Activated CD4-positive, alpha-beta T cell treated with anti-CD3 and anti-CD28 coated beads, Interleukin-2, amount 10 ng/mL, durations not matched to agents 24 days and 14 days (primary cell): ENCODE measurements at regions not wholly inside any gene's neighbourhood (a gene's known extent, or its start where the extent isn't known, plus 50 kb on each side); places are given as distances from the start of the nearest gene placed in this dataset.
"Not testable (repeated sequence)": the region's sequence is repeated elsewhere in the genome, so short reads cannot be mapped to it uniquely, and the experiment has no call there.

ENCODE experiments used
- DNase-seq: peaks from one replicate; pipeline ENCODE4 v3.0.0; 2022
- H3K27ac Mint-ChIP-seq: one replicate; pipeline ENCODE4 v1.8.0; 2022; ENCODE audit warnings: mild to moderate bottlenecking, mixed read lengths
- H3K27me3 Mint-ChIP-seq: one replicate; pipeline ENCODE4 v1.8.0; 2022; ENCODE audit warnings: mixed read lengths
- H3K36me3 Mint-ChIP-seq: one replicate; pipeline ENCODE4 v1.8.0; 2022; ENCODE audit warnings: low read depth, mild to moderate bottlenecking, mixed read lengths
- H3K4me1 Mint-ChIP-seq: one replicate; pipeline ENCODE4 v1.8.0; 2021; ENCODE audit warnings: mixed read lengths
- H3K4me3 Mint-ChIP-seq: one replicate; pipeline ENCODE4 v1.8.0; 2022; ENCODE audit warnings: mild to moderate bottlenecking, moderate library complexity, mixed read lengths
- H3K9me3 Mint-ChIP-seq: one replicate; pipeline ENCODE4 v1.8.0; 2021; ENCODE audit warnings: mixed read lengths
- intact Hi-C: fragments of 100-400 bp; cut with micrococcal nuclease; formaldehyde crosslinking; loops from one replicate; pipeline ENCODE4 v1.15.1; 2023

GRCh38 chr18:29821544-29821943, 1221.0 kb downstream of the DSC3 start:
- no peaks in the 10 kb centered on the region for H3K27me3 Mint-ChIP-seq
- no peak overlapping the region for H3K4me3 Mint-ChIP-seq
- no peaks in the 10 kb centered on the region for H3K4me1 Mint-ChIP-seq
- no peak for DNase-seq
- intact Hi-C loops, result no loop called here
- H3K36me3 Mint-ChIP-seq, result no peaks in the 10 kb centered on the region
- H3K27ac Mint-ChIP-seq, result no peak overlapping the region
- no peaks in the 10 kb centered on the region for H3K9me3 Mint-ChIP-seq

GRCh38 chr18:29811519-29811918, 1231.0 kb downstream of the DSC3 start:
- no peak for DNase-seq
- Mint-ChIP-seq H3K4me3 (no peak overlapping the region), H3K36me3 (no peaks in the 10 kb centered on the region), H3K9me3 (peaks cover 9% of the 10 kb centered on the region), H3K27me3 (no peaks in the 10 kb centered on the region), H3K4me1 (no peaks in the 10 kb centered on the region), H3K27ac (no peak overlapping the region)
- intact Hi-C loops, result no loop called here

- Mint-ChIP-seq H3K9me3 (peaks cover 6% of the 10 kb centered on the region), H3K4me3 (no peak overlapping the region), H3K4me1 (no peaks in the 10 kb centered on the region), H3K27ac (no peak overlapping the region), H3K36me3 (no peaks in the 10 kb centered on the region), H3K27me3 (no peaks in the 10 kb centered on the region)
- intact Hi-C loops, result no loop called here
- no peak for DNase-seq
Measured at GRCh38 chr18:29780816-29781215, 1261.7 kb downstream of the DSC3 start.

- Mint-ChIP-seq H3K27me3 (no peaks in the 10 kb centered on the region), H3K4me1 (no peaks in the 10 kb centered on the region), H3K9me3 (peaks cover 6% of the 10 kb centered on the region), H3K4me3 (no peak overlapping the region), H3K36me3 (no peaks in the 10 kb centered on the region), H3K27ac (no peak overlapping the region)
- intact Hi-C loops, result no loop called here
- no peak for DNase-seq
Measured at GRCh38 chr18:29779096-29779495, 1263.4 kb downstream of the DSC3 start.

GRCh38 chr18:29753379-29753778, 1289.2 kb downstream of the DSC3 start:
- H3K9me3 Mint-ChIP-seq, result peaks cover 17% of the 10 kb centered on the region
- no peak overlapping the region for H3K27ac Mint-ChIP-seq
- H3K36me3 Mint-ChIP-seq, result no peaks in the 10 kb centered on the region
- H3K27me3 Mint-ChIP-seq, result no peaks in the 10 kb centered on the region
- intact Hi-C loops, result no loop called here
- DNase-seq, result no peak
- no peak overlapping the region for H3K4me3 Mint-ChIP-seq
- no peaks in the 10 kb centered on the region for H3K4me1 Mint-ChIP-seq

GRCh38 chr18:29749704-29750103, 1292.8 kb downstream of the DSC3 start:
- no peak overlapping the region for H3K27ac Mint-ChIP-seq
- no peaks in the 10 kb centered on the region for H3K36me3 Mint-ChIP-seq
- intact Hi-C loops, result no loop called here
- no peak overlapping the region for H3K4me3 Mint-ChIP-seq
- peaks cover 17% of the 10 kb centered on the region for H3K9me3 Mint-ChIP-seq
- no peak for DNase-seq
- H3K27me3 Mint-ChIP-seq, result no peaks in the 10 kb centered on the region
- H3K4me1 Mint-ChIP-seq, result no peaks in the 10 kb centered on the region

- intact Hi-C loops, result no loop called here
- peaks cover 3% of the 10 kb centered on the region for H3K9me3 Mint-ChIP-seq
Measured at GRCh38 chr18:29741461-29741860, 1301.1 kb downstream of the DSC3 start.

GRCh38 chr18:29737620-29738019, 1304.9 kb downstream of the DSC3 start:
- DNase-seq, result no peak
- peaks cover 16% of the 10 kb centered on the region for H3K9me3 Mint-ChIP-seq

More at GRCh38 chr18:29741461-29741860, 1301.1 kb downstream of the DSC3 start:
- Mint-ChIP-seq H3K4me3 (no peak overlapping the region), H3K27ac (no peak overlapping the region), H3K36me3 (no peaks in the 10 kb centered on the region), H3K4me1 (no peaks in the 10 kb centered on the region), H3K27me3 (no peaks in the 10 kb centered on the region)
- DNase-seq, result no peak

GRCh38 chr18:29737190-29737589, 1305.4 kb downstream of the DSC3 start:
- DNase-seq, result no peak
- H3K9me3 Mint-ChIP-seq, result peaks cover 16% of the 10 kb centered on the region
- H3K27me3 Mint-ChIP-seq, result no peaks in the 10 kb centered on the region
- intact Hi-C loops, result no loop called here
- H3K4me3 Mint-ChIP-seq, result no peak overlapping the region
- H3K27ac Mint-ChIP-seq, result no peak overlapping the region
- H3K4me1 Mint-ChIP-seq, result no peaks in the 10 kb centered on the region
- no peaks in the 10 kb centered on the region for H3K36me3 Mint-ChIP-seq

More at GRCh38 chr18:29737620-29738019, 1304.9 kb downstream of the DSC3 start:
- intact Hi-C loops, result no loop called here
- no peaks in the 10 kb centered on the region for H3K36me3 Mint-ChIP-seq
- no peak overlapping the region for H3K27ac Mint-ChIP-seq
- H3K4me1 Mint-ChIP-seq, result no peaks in the 10 kb centered on the region
- H3K27me3 Mint-ChIP-seq, result no peaks in the 10 kb centered on the region
- no peak overlapping the region for H3K4me3 Mint-ChIP-seq

- Mint-ChIP-seq H3K27ac (no peak overlapping the region), H3K4me3 (no peak overlapping the region), H3K36me3 (no peaks in the 10 kb centered on the region), H3K4me1 (no peaks in the 10 kb centered on the region), H3K9me3 (peaks cover 27% of the 10 kb centered on the region), H3K27me3 (no peaks in the 10 kb centered on the region)
- no peak for DNase-seq
- intact Hi-C loops, result no loop called here
Measured at GRCh38 chr18:29730073-29730472, 1312.5 kb downstream of the DSC3 start.

GRCh38 chr18:29726646-29727045, 1315.9 kb downstream of the DSC3 start:
- no peak overlapping the region for H3K4me3 Mint-ChIP-seq
- H3K27ac Mint-ChIP-seq, result no peak overlapping the region
- DNase-seq, result no peak
- peaks cover 22% of the 10 kb centered on the region for H3K9me3 Mint-ChIP-seq
- no peaks in the 10 kb centered on the region for H3K4me1 Mint-ChIP-seq
- intact Hi-C loops, result no loop called here
- H3K36me3 Mint-ChIP-seq, result no peaks in the 10 kb centered on the region
- no peaks in the 10 kb centered on the region for H3K27me3 Mint-ChIP-seq

GRCh38 chr18:29723486-29723885, 1319.1 kb downstream of the DSC3 start:
- H3K36me3 Mint-ChIP-seq, H3K4me1 Mint-ChIP-seq, DNase-seq, intact Hi-C loops, H3K4me3 Mint-ChIP-seq, H3K27me3 Mint-ChIP-seq, H3K27ac Mint-ChIP-seq: not testable (repeated sequence)
- H3K9me3 Mint-ChIP-seq, result peaks cover 19% of the 10 kb centered on the region

- H3K4me1 Mint-ChIP-seq, H3K36me3 Mint-ChIP-seq, intact Hi-C loops, H3K27me3 Mint-ChIP-seq, H3K9me3 Mint-ChIP-seq, H3K4me3 Mint-ChIP-seq, H3K27ac Mint-ChIP-seq, DNase-seq: not testable (repeated sequence)
Measured at GRCh38 chr18:29715960-29716359, 1326.6 kb downstream of the DSC3 start.

- DNase-seq, result no peak
- Mint-ChIP-seq H3K36me3 (no peaks in the 10 kb centered on the region), H3K27me3 (no peaks in the 10 kb centered on the region), H3K9me3 (peaks cover 8% of the 10 kb centered on the region), H3K4me3 (no peak overlapping the region), H3K27ac (no peak overlapping the region), H3K4me1 (no peaks in the 10 kb centered on the region)
- intact Hi-C loops, result no loop called here
Measured at GRCh38 chr18:29712785-29713184, 1329.8 kb downstream of the DSC3 start.

GRCh38 chr18:29711932-29712331, 1330.6 kb downstream of the DSC3 start:
- DNase-seq, result no peak
- Mint-ChIP-seq H3K27me3 (no peaks in the 10 kb centered on the region), H3K9me3 (peaks cover 11% of the 10 kb centered on the region), H3K4me1 (no peaks in the 10 kb centered on the region), H3K36me3 (no peaks in the 10 kb centered on the region), H3K27ac (no peak overlapping the region), H3K4me3 (no peak overlapping the region)
- intact Hi-C loops, result no loop called here
